A549 (cell line): ENCODE measurements at regions not wholly inside any gene's neighbourhood (a gene's known extent, or its start where the extent isn't known, plus 50 kb on each side); places are given as distances from the start of the nearest gene placed in this dataset.
"Not testable (repeated sequence)": the region's sequence is repeated elsewhere in the genome, so short reads cannot be mapped to it uniquely, and the experiment has no call there.

ENCODE experiments used
- ATAC-seq, 2 experiments: fragments of 200-7000 bp in 1 of 2; fragments of >200 bp in 1 of 2; cut with Nextera tagmentation in 1 of 2; cut with Tn5 transposase in 1 of 2; 3 replicates each; pipeline versions ENCODE4 v1.8.0 to v1.9.1; 2018 to 2020; ENCODE audit warnings: mild to moderate bottlenecking in 1 of 2, moderate library complexity in 1 of 2
- CTCF ChIA-PET: fragments of 300-600 bp; sonication (Branson Sonifier 250); formaldehyde crosslinking; extraction: SDS; loops from one replicate; lab custom pipeline; 2021; ENCODE audit warnings: antibody characterized with exemption, inconsistent platforms; lab: Yijun Ruan, JAX
- POLR2A ChIA-PET: fragments of 350-600 bp; formaldehyde crosslinking; extraction: SDS; loops from one replicate; lab custom pipeline; 2021; ENCODE audit warnings: antibody characterized with exemption, inconsistent platforms; lab: Yijun Ruan, JAX
- DNase-seq, 2 experiments: peaks; one replicate each; pipeline versions ENCODE4 v3.0.0 to v3.0.0-alpha.2; 2011 to 2016; ENCODE audit warnings: low read depth in 1 of 2, low spot score in 1 of 2
- FAIRE-seq: peaks from 2 replicates; lab custom pipeline; 2011; peaks lifted over from hg19 to GRCh38; lab: Jason Lieb, UNC
- H3K27ac ChIP-seq, 2 experiments: fragments of >200 bp; sonication (Bioruptor Twin); formaldehyde crosslinking; 3 replicates each; pipeline ENCODE4 v1.5.1; 2016 to 2017
- H3K4me1 ChIP-seq: fragments of >200 bp; sonication (Bioruptor Twin); formaldehyde crosslinking; 3 replicates; pipeline ENCODE4 v1.6.1; 2016
- H3K4me2 ChIP-seq: fragments of >200 bp; sonication (Bioruptor Twin); formaldehyde crosslinking; 3 replicates; pipeline ENCODE4 v1.6.1; 2016
- H3K4me3 ChIP-seq: fragments of >200 bp; sonication (Bioruptor Twin); formaldehyde crosslinking; 3 replicates; pipeline ENCODE4 v1.5.1; 2016
- H3K9me3 ChIP-seq: fragments of >200 bp; sonication (Bioruptor Twin); formaldehyde crosslinking; 3 replicates; pipeline ENCODE4 v1.6.1; 2016
- CEBPB ChIP-seq, 2 experiments: fragments of >200 bp in 1 of 2; sonication (Bioruptor Twin) in 1 of 2; formaldehyde crosslinking in 1 of 2; IDR thresholded peaks; 2 replicates each; pipeline ENCODE4 v1.6.1; 2012 to 2016
- CTCF ChIP-seq: fragments of >200 bp; sonication (Bioruptor Twin); formaldehyde crosslinking; IDR thresholded peaks from 3 replicates; pipeline ENCODE4 v1.5.1; 2016
- ESRRA ChIP-seq: fragments of 150-350 bp; IDR thresholded peaks from 2 replicates; pipeline ENCODE4 v1.6.1; 2014; ENCODE audit warnings: mild to moderate bottlenecking, low read length, borderline replicate concordance
- FOSB ChIP-seq: fragments of 250-450 bp; sonication (Bioruptor Pico); IDR thresholded peaks from 2 replicates; pipeline ENCODE4 v1.5.0; 2020; ENCODE audit warnings: mild to moderate bottlenecking, moderate library complexity
- FOSL2 ChIP-seq, 2 experiments: fragments of 450-650 bp in 1 of 2; fragments of >200 bp in 1 of 2; sonication (Bioruptor Twin) in 1 of 2; formaldehyde crosslinking; IDR thresholded peaks; 2 replicates each; pipeline versions ENCODE4 v1.5.0 to v1.6.1; 2016 to 2020; ENCODE audit warnings: mild to moderate bottlenecking in 1 of 2, moderate library complexity in 1 of 2
- NFE2L2 ChIP-seq: fragments of 150-350 bp; conservative IDR thresholded peaks from 2 replicates; pipeline ENCODE4 v1.6.1; 2014; ENCODE audit warnings: low read length
- RAD21 ChIP-seq, 2 experiments: fragments of >200 bp in 1 of 2; sonication (Bioruptor Twin) in 1 of 2; formaldehyde crosslinking in 1 of 2; IDR thresholded peaks in 1 of 2; conservative IDR thresholded peaks in 1 of 2; 2 replicates in 1 of 2; 3 replicates in 1 of 2; pipeline ENCODE4 v1.6.1; 2012 to 2018; ENCODE audit warnings: inconsistent platforms in 1 of 2
- RARB ChIP-seq: fragments of 250-450 bp; sonication (Bioruptor Pico); IDR thresholded peaks from 2 replicates; pipeline ENCODE4 v1.8.0; 2021; ENCODE audit warnings: mild to moderate bottlenecking, moderate library complexity
- RNF2 ChIP-seq: fragments of 200-600 bp; sonication (generic); IDR thresholded peaks from 2 replicates; pipeline ENCODE4 v1.6.1; 2016; ENCODE audit warnings: low read depth, mild to moderate bottlenecking, antibody characterized with exemption, moderate library complexity, borderline replicate concordance
- SMC3 ChIP-seq: fragments of >200 bp; sonication (Bioruptor Twin); formaldehyde crosslinking; IDR thresholded peaks from 3 replicates; pipeline ENCODE4 v1.6.1; 2018; ENCODE audit warnings: inconsistent platforms
- TFCP2L1 ChIP-seq: fragments of 250-450 bp; sonication (Bioruptor Pico); IDR thresholded peaks from 2 replicates; pipeline ENCODE4 v1.5.0; 2021; ENCODE audit warnings: mild to moderate bottlenecking
- ZC3H11A ChIP-seq: fragments of 450-650 bp; IDR thresholded peaks from 2 replicates; pipeline ENCODE4 v1.6.1; 2014; ENCODE audit warnings: antibody characterized with exemption, mild to moderate bottlenecking
- WGBS: methylation state at CpG from one replicate; pipeline ENCODE4 v1.1.6; 2017; ENCODE audit errors: missing lambda C conversion rate; 5-methylcytosine and 5-hydroxymethylcytosine counted together
- TF ChIP-seq, protein P1 (sequence below): fragments of 200-600 bp; sonication (generic); IDR thresholded peaks from 2 replicates; pipeline ENCODE4 v1.6.1; 2016; ENCODE audit warnings: antibody characterized with exemption, mild to moderate bottlenecking, moderate library complexity
- TF ChIP-seq, protein P2 (sequence below): IDR thresholded peaks from 2 replicates; pipeline ENCODE4 v1.6.1; 2012
- TF ChIP-seq, protein P3 (sequence below): IDR thresholded peaks from 2 replicates; pipeline ENCODE4 v1.6.1; 2012; ENCODE audit warnings: low read depth, borderline replicate concordance

GRCh38 chr2:16218625-16219024 is 278.3 kb downstream of the MYCN start:
- ChIA-PET POLR2A (no interaction called here), CTCF (no interaction called here)
- Histone ChIP-seq H3K4me2 (no peak overlapping the region), H3K27ac (no peak overlapping the region), H3K4me3 (no peak overlapping the region), H3K9me3 (no peaks in the 10 kb centered on the region; the same call in 2 of the 3 replicates), H3K4me1 (no peaks in the 10 kb centered on the region)
- 0% methylated on average over 3 of the region's 3 CpGs for WGBS
- TF ChIP-seq SMC3 (peak; percentile 24; the same call in 1 of the 3 replicates), RAD21 (conservative IDR thresholded peaks at IDR 0.05 in 1 of 2, IDR thresholded peaks at IDR 0.05 in 1 of 2) (peak; percentile 24 to 42; a peak in 2 of 5 replicates), FOSB (CRISPR knock-in tag) (no peak), CTCF (peak; percentile 34; the same call in 2 of the 3 replicates)
- FAIRE-seq, result no peak
- peak in 1 of 2 experiments; percentile 87; a peak in 3 of 6 replicates for ATAC-seq
- peak; percentile 25 to 29 for DNase-seq

DNA sequence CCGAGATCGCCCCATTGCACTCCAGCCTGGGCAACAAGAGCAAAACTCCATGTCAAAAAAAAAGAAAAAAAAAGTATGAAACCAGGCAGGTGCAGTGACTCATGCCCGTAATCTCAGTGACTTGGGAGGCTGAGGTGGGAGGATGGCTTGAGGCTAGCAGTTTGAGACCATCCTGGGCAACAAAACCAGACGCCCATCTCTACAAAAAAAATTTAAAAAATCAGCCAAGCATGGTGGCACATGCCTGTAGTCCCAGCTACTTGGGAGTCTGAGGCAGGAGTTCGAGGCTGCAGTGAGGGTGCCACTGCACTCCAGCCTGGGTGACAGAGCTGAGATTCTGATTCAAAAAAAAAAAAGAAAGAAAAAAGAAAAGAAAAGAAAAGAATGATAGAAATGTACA is 277.8 kb downstream of the MYCN start:
- no peaks in the 10 kb centered on the region for H3K4me1 ChIP-seq
- TF ChIP-seq, protein P1, sequence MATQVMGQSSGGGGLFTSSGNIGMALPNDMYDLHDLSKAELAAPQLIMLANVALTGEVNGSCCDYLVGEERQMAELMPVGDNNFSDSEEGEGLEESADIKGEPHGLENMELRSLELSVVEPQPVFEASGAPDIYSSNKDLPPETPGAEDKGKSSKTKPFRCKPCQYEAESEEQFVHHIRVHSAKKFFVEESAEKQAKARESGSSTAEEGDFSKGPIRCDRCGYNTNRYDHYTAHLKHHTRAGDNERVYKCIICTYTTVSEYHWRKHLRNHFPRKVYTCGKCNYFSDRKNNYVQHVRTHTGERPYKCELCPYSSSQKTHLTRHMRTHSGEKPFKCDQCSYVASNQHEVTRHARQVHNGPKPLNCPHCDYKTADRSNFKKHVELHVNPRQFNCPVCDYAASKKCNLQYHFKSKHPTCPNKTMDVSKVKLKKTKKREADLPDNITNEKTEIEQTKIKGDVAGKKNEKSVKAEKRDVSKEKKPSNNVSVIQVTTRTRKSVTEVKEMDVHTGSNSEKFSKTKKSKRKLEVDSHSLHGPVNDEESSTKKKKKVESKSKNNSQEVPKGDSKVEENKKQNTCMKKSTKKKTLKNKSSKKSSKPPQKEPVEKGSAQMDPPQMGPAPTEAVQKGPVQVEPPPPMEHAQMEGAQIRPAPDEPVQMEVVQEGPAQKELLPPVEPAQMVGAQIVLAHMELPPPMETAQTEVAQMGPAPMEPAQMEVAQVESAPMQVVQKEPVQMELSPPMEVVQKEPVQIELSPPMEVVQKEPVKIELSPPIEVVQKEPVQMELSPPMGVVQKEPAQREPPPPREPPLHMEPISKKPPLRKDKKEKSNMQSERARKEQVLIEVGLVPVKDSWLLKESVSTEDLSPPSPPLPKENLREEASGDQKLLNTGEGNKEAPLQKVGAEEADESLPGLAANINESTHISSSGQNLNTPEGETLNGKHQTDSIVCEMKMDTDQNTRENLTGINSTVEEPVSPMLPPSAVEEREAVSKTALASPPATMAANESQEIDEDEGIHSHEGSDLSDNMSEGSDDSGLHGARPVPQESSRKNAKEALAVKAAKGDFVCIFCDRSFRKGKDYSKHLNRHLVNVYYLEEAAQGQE, result no peak
- TF ChIP-seq FOSL2 (IDR thresholded peaks at IDR 0.05) (no peak), FOSL2 (CRISPR knock-in tag; IDR thresholded peaks at IDR 0.05) (no peak), ESRRA (no peak), CEBPB (IDR thresholded peaks at IDR 0.05) (no peak), TFCP2L1 (CRISPR knock-in tag) (no peak), RNF2 (no peak), NFE2L2 (no peak), ZC3H11A (no peak), RARB (CRISPR knock-in tag) (no peak)
- TF ChIP-seq, protein P2, sequence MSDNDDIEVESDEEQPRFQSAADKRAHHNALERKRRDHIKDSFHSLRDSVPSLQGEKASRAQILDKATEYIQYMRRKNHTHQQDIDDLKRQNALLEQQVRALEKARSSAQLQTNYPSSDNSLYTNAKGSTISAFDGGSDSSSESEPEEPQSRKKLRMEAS, result no peak
- TF ChIP-seq, protein P3, sequence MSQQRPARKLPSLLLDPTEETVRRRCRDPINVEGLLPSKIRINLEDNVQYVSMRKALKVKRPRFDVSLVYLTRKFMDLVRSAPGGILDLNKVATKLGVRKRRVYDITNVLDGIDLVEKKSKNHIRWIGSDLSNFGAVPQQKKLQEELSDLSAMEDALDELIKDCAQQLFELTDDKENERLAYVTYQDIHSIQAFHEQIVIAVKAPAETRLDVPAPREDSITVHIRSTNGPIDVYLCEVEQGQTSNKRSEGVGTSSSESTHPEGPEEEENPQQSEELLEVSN, result no peak
- ChIA-PET POLR2A (no interaction called here), CTCF (no interaction called here)
- H3K4me3 ChIP-seq, result no peak overlapping the region
- FAIRE-seq, result no peak
- no peak overlapping the region for H3K4me2 ChIP-seq
- no peaks in the 10 kb centered on the region; the same call in 2 of the 3 replicates for H3K9me3 ChIP-seq
- WGBS, result 34% methylated on average over 5 of the region's 5 CpGs
- H3K27ac ChIP-seq, result no peak overlapping the region
- no peak for ATAC-seq
- no peak for DNase-seq

- FAIRE-seq, H3K9me3 ChIP-seq, H3K4me1 ChIP-seq, H3K27ac ChIP-seq, H3K4me2 ChIP-seq, ATAC-seq, CTCF ChIA-PET, POLR2A ChIA-PET, DNase-seq, H3K4me3 ChIP-seq: not testable (repeated sequence)
- 45% methylated on average over 8 of the region's 8 CpGs for WGBS
Measured at GRCh38 chr2:16217741-16218140, 277.4 kb downstream of the MYCN start.
